Activated CD4-positive, alpha-beta memory T cell treated with anti-CD3 and anti-CD28 coated beads for 36 hours (primary cell): ENCODE measurements at regions not wholly inside any gene's neighbourhood (a gene's known extent, or its start where the extent isn't known, plus 50 kb on each side); places are given as distances from the start of the nearest gene placed in this dataset.

Experiments used
- CTCF ChIA-PET: fragments of 350-600 bp; sonication (Branson Sonifier 250); formaldehyde crosslinking; loops from one replicate; lab custom pipeline; 2021; ENCODE audit warnings: antibody characterized with exemption, inconsistent platforms; lab: Charles Lee
- POLR2A ChIA-PET: fragments of 350-600 bp; sonication (Branson Sonifier 250); formaldehyde crosslinking; loops from one replicate; lab custom pipeline; 2021; ENCODE audit warnings: antibody characterized with exemption; lab: Charles Lee
- DNase-seq: peaks from one replicate; pipeline ENCODE4 v3.0.0-alpha.2; 2020
- H3K27ac Mint-ChIP-seq: one replicate; pipeline ENCODE4 v1.8.0; 2021; ENCODE audit warnings: mixed read lengths
- H3K27me3 Mint-ChIP-seq: one replicate; pipeline ENCODE4 v1.8.0; 2021; ENCODE audit warnings: mixed read lengths
- H3K36me3 Mint-ChIP-seq: one replicate; pipeline ENCODE4 v1.8.0; 2021; ENCODE audit warnings: mixed read lengths
- H3K4me1 Mint-ChIP-seq: one replicate; pipeline ENCODE4 v1.8.0; 2021; ENCODE audit warnings: low read depth, mixed read lengths
- H3K4me3 Mint-ChIP-seq: one replicate; pipeline ENCODE4 v1.8.0; 2021; ENCODE audit warnings: mild to moderate bottlenecking, mixed read lengths
- H3K9me3 Mint-ChIP-seq: one replicate; pipeline ENCODE4 v1.8.0; 2021; ENCODE audit warnings: mixed read lengths
- intact Hi-C: fragments of 100-400 bp; cut with micrococcal nuclease; formaldehyde crosslinking; loops from one replicate; pipeline ENCODE4 v1.15.1; 2023

- no peaks in the 10 kb centered on the region for H3K36me3 Mint-ChIP-seq
- no peak overlapping the region for H3K4me3 Mint-ChIP-seq
- ChIA-PET CTCF (no interaction called here), POLR2A (no interaction called here)
- H3K4me1 Mint-ChIP-seq: no peaks in the 10 kb centered on the region
- no peak for DNase-seq
- peaks cover 1% of the 10 kb centered on the region for H3K9me3 Mint-ChIP-seq
- intact Hi-C loops: no loop called here
- H3K27me3 Mint-ChIP-seq: peaks cover 2% of the 10 kb centered on the region
- H3K27ac Mint-ChIP-seq: no peak overlapping the region
These were observed 847.6 kb upstream of the ALCAM start for GRCh38 chr3:104519068-104519467.

GRCh38 chr3:104519468-104520227 is 847.1 kb upstream of the ALCAM start:
- no peaks in the 10 kb centered on the region for H3K36me3 Mint-ChIP-seq
- H3K27me3 Mint-ChIP-seq: peaks cover 1% of the 10 kb centered on the region
- H3K9me3 Mint-ChIP-seq: no peaks in the 10 kb centered on the region
- intact Hi-C loops: no loop called here
- H3K4me1 Mint-ChIP-seq: no peaks in the 10 kb centered on the region
- DNase-seq: no peak
- no peak overlapping the region for H3K27ac Mint-ChIP-seq
- ChIA-PET POLR2A (no interaction called here), CTCF (interaction anchor here (0.6 kb wide), 1 partner anchor 1529 kb away, joined by 3 read pairs; no protein-coding TSS in a partner anchor)
- no peak overlapping the region for H3K4me3 Mint-ChIP-seq

GRCh38 chr3:104520228-104520655 is 846.5 kb upstream of the ALCAM start:
- ChIA-PET POLR2A (no interaction called here), CTCF (interaction anchor here (0.6 kb wide), 1 partner anchor 1529 kb away, joined by 3 read pairs; no protein-coding TSS in a partner anchor)
- no peaks in the 10 kb centered on the region for H3K9me3 Mint-ChIP-seq
- H3K27ac Mint-ChIP-seq: no peak overlapping the region
- intact Hi-C loops: no loop called here
- H3K36me3 Mint-ChIP-seq: no peaks in the 10 kb centered on the region
- H3K4me1 Mint-ChIP-seq: no peaks in the 10 kb centered on the region
- no peak for DNase-seq
- no peak overlapping the region for H3K4me3 Mint-ChIP-seq
- peaks cover 1% of the 10 kb centered on the region for H3K27me3 Mint-ChIP-seq

DNA sequence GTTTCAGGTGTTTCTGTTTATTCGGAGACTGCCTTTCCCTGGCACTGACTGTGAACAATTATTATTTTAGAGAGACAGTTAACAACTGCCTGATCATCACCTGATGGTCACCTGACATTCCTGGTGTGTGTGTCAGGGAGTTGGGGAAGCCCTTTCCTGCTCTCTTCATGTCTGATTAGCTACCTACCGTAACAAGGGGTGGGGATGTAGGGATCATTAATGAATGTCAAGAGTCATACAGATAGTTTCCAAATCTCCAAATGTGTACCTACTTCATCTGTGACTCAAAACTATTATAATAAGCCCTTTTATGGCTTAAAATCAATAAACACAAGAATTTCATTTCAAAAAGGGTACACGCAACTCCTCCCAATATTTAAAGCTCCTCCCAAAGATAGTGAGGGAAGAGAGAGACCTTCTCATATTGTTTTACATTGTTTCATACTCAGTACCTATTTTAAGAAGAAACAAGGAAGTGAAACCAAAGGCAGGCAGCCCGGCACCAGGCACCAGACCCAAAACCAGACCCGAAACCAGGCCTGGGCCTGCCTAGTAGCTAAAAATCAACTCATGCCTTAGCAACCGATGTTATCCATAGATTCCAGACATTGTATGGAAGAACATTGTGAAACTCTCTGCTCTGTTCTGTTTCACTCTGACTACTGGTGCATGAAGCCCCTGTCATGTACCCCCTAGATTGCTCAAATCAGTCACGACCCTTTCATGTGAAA is 844.9 kb upstream of the ALCAM start:
- DNase-seq: no peak
- ChIA-PET CTCF (no interaction called here), POLR2A (no interaction called here)
- Mint-ChIP-seq H3K27ac (no peak overlapping the region), H3K4me1 (no peaks in the 10 kb centered on the region), H3K4me3 (no peak overlapping the region), H3K36me3 (no peaks in the 10 kb centered on the region), H3K27me3 (no peaks in the 10 kb centered on the region), H3K9me3 (no peaks in the 10 kb centered on the region)
- intact Hi-C loops: no loop called here

- Mint-ChIP-seq H3K27me3 (no peaks in the 10 kb centered on the region), H3K9me3 (no peaks in the 10 kb centered on the region), H3K4me3 (no peak overlapping the region), H3K27ac (no peak overlapping the region), H3K4me1 (no peaks in the 10 kb centered on the region), H3K36me3 (no peaks in the 10 kb centered on the region)
- ChIA-PET POLR2A (no interaction called here), CTCF (no interaction called here)
- intact Hi-C loops: no loop called here
- DNase-seq: no peak
These were observed 843.6 kb upstream of the ALCAM start for GRCh38 chr3:104523136-104523535.

DNA sequence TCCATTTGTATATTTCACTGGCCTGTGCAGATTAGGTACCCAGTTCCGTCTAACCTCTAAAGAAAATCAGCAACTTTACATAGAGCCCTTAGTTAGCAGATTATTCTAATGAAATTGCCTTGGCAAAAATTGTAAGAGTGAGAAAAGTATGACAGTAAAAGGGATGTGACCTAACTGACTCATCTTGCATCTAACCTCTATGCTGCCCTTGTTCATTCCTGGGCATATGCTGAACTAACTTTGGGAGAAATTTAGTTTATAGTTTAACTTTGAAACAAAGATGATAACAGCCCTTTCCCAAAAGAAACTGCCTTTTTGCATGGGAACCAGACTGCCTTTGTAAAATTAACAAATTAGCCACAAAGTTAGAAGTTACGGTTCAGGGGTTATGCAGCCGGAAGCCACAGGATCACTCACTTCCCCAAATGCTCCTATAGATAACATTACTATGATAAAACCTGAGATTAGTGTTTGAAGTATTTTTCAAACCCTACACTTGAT is 839.8 kb upstream of the ALCAM start:
- Mint-ChIP-seq H3K4me1 (no peaks in the 10 kb centered on the region), H3K4me3 (no peak overlapping the region), H3K27me3 (peaks cover 4% of the 10 kb centered on the region), H3K27ac (no peak overlapping the region), H3K9me3 (no peaks in the 10 kb centered on the region), H3K36me3 (no peaks in the 10 kb centered on the region)
- DNase-seq: no peak
- ChIA-PET POLR2A (no interaction called here), CTCF (no interaction called here)
- intact Hi-C loops: no loop called here

DNA sequence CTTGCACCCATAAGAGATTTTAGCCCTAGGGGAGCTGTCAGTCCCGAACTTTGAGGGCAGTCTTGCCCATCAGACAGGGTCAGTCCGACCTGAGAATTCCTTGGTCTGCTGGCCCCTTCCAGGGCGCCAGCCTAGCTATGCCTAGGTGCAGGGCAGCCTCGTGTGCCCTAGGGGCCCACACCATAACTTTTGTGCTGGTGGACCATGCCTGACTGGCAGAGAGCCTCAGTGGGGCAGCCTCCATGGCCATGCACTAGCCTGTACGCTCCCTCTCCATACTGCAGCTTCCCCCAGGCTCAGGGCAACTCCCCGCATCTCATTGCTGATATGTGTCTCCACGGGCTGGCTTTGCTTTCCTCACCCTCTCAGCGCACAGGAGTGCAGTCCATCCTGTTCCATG is 835.8 kb upstream of the ALCAM start:
- intact Hi-C loops: no loop called here
- POLR2A ChIA-PET: no interaction called here
- Mint-ChIP-seq H3K27ac (no peak overlapping the region), H3K9me3 (no peaks in the 10 kb centered on the region), H3K4me1 (no peaks in the 10 kb centered on the region), H3K4me3 (no peak overlapping the region), H3K36me3 (no peaks in the 10 kb centered on the region), H3K27me3 (peaks cover 4% of the 10 kb centered on the region)
- CTCF ChIA-PET: no interaction called here
- no peak for DNase-seq

DNA sequence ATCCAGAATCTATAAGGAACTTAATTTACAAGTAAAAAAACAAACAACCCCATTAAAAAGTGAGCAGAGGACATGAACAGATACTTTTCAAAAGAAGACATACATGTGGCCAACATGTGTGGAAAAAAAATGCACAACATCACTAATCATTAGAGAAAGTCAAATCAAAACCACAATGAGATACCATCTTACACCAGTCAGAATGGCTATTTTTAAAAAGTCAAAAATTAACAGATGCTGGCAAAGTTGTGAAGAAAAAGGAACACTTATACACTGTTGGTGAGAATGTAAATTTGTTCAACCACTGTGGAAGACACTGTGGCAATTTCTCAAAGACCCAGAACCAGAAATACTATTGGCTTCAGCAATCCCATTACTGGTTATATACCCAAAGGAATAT is 830.0 kb upstream of the ALCAM start:
- ChIA-PET CTCF (no interaction called here), POLR2A (no interaction called here)
- no peaks in the 10 kb centered on the region for H3K4me1 Mint-ChIP-seq
- no peak overlapping the region for H3K27ac Mint-ChIP-seq
- H3K9me3 Mint-ChIP-seq: no peaks in the 10 kb centered on the region
- H3K4me3 Mint-ChIP-seq: no peak overlapping the region
- DNase-seq: no peak
- intact Hi-C loops: no loop called here
- H3K36me3 Mint-ChIP-seq: no peaks in the 10 kb centered on the region
- H3K27me3 Mint-ChIP-seq: no peaks in the 10 kb centered on the region

DNA sequence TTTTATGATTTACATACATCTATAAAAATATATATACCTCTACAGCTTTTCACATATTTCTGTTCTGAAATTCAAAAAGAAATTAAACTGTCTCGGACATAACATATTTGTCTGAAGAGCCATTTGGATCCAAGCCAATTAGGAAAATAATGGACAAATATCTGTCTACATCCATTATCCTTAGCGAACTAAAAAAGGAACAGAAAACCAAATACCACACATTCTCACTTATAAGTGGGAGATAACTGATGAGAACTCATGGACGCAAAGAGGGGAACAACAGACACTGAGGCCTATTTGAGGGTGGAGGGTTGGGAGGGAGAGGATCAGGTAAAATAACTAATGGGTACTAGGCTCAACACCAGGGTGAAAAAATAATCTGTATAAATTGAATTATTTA is 829.4 kb upstream of the ALCAM start:
- Mint-ChIP-seq H3K36me3 (no peaks in the 10 kb centered on the region), H3K4me1 (no peaks in the 10 kb centered on the region), H3K4me3 (no peak overlapping the region), H3K27ac (no peak overlapping the region), H3K9me3 (no peaks in the 10 kb centered on the region), H3K27me3 (no peaks in the 10 kb centered on the region)
- intact Hi-C loops: no loop called here
- no peak for DNase-seq
- ChIA-PET POLR2A (no interaction called here), CTCF (no interaction called here)

DNA sequence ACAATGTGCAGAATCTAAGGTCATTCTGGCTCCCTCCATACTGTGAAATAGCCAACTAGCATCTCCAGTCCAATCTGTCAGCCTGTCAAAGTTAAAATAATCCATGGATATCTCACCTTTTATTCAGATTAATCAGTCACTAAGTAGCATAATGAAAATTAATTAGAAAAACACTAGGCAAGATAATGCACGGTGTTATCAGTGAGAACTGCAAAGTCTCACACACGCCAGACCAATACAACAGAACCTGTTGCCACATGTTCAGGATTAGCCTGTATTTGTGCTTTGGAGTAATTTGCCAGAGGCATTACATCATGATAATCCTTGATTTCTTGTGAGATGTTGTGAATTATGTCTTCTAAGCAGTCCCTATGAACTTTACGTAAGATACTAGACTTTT is 820.4 kb upstream of the ALCAM start:
- Mint-ChIP-seq H3K27ac (no peak overlapping the region), H3K4me1 (no peaks in the 10 kb centered on the region), H3K36me3 (no peaks in the 10 kb centered on the region), H3K27me3 (peaks cover 2% of the 10 kb centered on the region), H3K4me3 (no peak overlapping the region), H3K9me3 (no peaks in the 10 kb centered on the region)
- no peak for DNase-seq
- intact Hi-C loops: no loop called here
- ChIA-PET POLR2A (no interaction called here), CTCF (no interaction called here)

DNA sequence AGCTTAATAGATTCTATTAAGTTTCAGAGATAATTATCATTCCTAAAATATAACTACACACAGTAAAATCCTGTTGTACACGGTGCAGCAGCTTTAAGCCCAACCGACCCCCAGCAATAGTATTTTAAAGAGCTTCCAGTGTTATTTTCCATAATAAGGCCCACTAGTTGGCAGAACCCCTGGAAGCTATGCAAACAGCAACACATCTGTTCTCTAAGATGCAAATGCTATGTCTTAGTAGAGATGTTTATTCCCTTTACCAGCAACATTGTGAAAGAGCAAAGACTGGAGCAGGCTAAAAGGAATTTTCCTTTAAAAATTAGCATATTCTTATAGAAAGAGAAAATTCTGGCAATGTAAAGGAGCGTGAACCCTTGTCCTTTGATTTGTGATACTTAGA is 819.7 kb upstream of the ALCAM start:
- ChIA-PET POLR2A (no interaction called here), CTCF (no interaction called here)
- no peak for DNase-seq
- Mint-ChIP-seq H3K4me1 (no peaks in the 10 kb centered on the region), H3K4me3 (no peak overlapping the region), H3K9me3 (no peaks in the 10 kb centered on the region), H3K27me3 (peaks cover 2% of the 10 kb centered on the region), H3K36me3 (no peaks in the 10 kb centered on the region), H3K27ac (no peak overlapping the region)
- intact Hi-C loops: no loop called here

DNA sequence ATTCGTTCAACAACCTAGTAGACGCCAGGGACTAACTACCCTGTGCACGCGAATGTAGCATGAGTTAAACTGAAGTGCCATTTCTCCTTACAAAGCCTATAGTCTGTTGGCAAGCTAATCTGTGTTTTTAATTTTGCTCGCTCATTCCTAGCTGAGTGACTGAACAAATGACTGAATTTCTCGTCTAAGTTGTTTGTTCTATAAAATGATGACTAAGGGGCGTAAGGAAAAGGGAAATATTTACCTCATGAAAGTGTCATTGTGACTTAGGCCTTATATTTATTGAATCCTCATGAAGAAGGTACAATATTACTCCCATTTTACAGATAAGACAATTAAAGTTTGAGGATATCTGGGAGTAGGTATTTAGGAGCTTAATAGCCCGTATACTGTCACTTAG is 818.3 kb upstream of the ALCAM start:
- H3K4me3 Mint-ChIP-seq: no peak overlapping the region
- no peak for DNase-seq
- ChIA-PET CTCF (no interaction called here), POLR2A (no interaction called here)
- H3K4me1 Mint-ChIP-seq: no peaks in the 10 kb centered on the region
- H3K36me3 Mint-ChIP-seq: no peaks in the 10 kb centered on the region
- intact Hi-C loops: no loop called here
- H3K27ac Mint-ChIP-seq: no peak overlapping the region
- H3K9me3 Mint-ChIP-seq: no peaks in the 10 kb centered on the region
- H3K27me3 Mint-ChIP-seq: peaks cover 2% of the 10 kb centered on the region
